NCI-H82 treated with DMSO at 0.1 percent for 48 hours (cell line): ENCODE measurements at regions not wholly inside any gene's neighbourhood (a gene's known extent, or its start where the extent isn't known, plus 50 kb on each side); places are given as distances from the start of the nearest gene placed in this dataset.

Source experiments
- DNase-seq: peaks from one replicate; lab custom pipeline; 2025; ENCODE audit not compliant: unreplicated experiment; lab: John Stamatoyannopoulos, UW

DNA sequence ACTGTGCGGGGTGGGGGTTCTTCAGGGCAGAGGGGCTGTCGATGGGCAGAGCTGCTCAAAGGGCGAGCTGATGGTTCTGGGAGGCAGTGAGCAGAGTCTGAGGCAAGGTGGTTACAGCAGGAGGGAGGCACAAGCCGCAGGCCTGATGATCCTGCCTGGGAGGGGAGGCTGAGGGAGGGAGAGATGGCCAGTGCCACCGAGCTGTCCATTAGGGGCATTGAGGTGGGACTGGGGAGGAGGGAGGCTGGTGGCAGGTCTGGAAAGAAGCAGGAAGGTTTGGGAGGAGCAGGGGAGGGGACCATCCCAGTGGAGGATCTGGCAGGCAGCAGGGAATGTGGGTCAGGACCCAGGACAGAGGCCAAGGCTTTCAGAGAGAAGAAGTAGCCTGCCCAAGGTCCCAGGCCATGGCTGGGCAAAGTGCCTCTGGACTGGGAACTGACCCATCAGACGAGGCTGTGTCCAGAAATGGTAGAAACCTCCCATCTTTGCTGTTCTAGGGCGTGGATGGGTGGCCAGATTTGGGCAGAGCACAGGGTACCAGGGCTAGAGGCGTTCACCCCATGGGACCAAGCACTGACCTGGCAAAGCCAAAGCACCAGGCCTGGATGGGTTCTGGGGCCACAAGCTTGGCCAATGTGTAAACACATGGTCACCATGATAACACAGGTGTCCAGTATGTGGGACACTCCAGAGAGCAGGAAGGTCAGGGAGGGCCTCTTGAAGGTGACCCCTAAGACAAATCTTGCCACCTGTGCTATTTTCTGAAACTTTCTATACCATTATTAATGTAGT lies 55.5 kb downstream of the INHBB start:
- no peak for DNase-seq

DNA sequence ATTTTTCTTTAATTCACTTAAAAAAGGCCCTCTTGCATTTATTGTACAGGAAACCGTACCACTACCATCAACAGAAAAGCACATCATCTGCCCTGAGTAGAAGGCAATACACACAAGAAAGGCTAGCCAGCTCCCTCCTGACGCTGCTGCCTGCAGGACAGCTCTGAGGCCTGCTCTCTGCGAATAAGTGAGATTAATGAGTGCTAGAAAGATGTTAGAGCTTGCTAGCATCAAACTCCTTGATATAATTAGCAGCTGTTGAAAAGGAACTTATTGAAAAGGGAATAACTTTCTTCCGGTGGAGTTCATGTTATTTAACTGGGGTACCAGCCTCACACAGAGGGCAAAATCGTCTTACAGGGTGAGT lies 56.1 kb downstream of the INHBB start:
- DNase-seq: no peak

DNA sequence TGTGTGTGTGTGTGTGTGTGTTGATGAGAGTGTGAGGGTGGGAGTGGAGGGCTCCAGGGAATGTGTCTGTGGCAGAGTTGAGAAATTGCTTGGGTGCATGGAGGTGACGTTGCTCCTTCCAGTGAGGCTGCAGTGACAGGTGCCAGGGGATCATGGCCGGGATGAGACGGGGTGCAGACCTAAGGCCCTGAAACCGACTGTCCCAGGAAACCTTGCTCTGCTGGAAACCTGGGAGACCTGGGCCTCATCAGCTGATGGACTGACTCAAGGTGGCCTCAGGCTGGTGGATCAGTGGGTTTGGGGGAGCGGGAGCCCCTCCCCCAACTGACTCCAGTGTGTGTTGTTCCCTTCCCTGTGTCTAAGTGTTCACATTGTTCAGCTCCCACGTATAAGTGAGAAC lies 56.6 kb downstream of the INHBB start:
- no peak for DNase-seq

DNA sequence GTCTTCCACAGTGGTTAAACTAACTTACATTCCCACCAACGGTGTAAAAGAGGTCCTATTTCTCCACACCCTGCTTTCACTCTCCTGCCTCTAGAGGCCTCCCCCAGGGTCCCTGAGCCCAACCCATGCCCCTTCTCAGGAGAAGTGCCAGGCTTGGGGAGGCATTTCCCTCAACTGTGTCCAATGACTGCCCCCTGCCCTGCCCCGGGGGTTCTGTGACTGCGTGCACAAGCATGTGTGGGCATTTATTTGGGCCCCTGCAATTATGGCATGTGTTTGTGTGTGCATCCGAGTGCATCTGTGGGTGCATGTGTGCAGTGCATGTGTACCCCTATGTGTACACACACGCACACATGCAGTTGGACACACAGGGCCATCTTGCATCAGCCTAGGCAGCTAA lies 57.3 kb downstream of the INHBB start:
- no peak for DNase-seq

DNA sequence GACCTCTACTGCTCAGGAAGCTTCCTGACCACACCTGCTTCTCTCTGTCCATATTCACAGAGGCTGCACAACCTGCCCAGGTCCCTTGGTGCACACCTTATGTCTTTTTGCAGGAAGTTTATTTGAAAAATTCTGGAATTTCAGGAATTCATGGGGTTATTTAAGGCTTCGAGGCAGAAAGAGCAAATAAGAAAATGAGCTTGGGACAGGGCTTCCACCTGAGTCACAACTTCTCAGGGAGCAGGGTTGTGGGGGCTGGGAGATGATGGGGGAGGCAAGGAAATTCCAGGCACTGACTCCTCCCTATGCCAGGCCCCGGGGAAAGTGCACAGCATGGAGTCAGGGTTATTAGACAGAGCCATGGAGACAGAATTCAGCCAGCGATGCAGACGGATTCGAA lies 57.7 kb downstream of the INHBB start:
- DNase-seq: no peak

DNA sequence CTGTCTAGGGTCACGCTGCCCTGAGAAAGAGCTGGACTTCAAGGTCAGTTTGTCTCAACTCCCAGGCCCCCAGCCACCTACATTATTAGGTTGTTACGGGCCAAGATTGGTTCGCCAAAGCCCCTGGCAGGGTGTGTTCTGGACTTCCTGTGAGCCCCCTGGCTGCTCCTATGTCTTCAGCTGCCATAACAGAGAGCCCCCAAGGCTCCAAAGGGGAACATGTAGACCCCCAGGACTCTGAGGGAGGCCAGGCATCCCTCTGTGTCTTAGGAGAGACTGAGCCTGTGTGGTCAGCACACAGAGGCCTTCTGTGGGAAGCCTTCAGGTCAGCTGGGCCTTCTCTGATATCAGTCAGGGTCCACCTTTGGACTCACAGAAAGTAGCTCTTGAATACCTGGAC lies 58.3 kb downstream of the INHBB start:
- DNase-seq: no peak

DNA sequence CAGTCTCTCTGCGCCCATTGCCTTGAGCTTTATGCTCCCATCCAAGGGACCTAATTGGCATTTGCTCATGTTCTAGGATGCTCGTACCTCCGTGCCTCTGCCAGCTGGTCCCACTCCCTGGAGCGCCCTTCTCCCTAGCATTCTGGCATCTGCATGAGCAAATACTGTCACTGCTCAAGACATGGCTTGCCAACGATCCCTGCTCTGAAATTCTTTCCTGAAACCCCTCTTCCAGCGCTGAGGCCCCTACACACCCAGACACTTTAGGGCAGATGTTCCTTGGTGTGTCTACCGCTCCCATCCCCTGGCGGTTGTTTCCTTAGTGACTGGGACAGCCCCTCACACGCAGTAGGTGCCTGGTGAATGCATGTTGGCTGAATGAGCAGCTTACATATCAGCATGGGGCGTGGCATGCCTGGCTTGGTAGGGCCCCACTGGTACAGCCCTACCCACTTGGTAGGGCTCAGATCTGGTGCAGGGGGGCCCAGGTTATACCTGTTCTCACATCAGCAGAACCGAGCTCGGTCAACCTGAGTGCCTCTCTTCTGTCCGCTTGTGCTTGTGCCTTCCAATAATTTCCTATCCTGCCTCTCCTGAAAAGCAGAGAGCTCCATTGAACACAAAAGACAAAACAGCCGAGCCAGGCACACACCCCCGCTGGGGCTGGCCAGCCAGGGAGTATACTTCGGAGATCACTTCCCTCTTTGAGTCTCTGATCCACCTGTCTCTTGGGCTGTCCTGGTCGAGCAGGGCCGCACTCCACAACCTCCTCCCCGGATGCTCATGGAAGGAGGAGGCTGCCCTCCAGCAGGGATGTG lies 59.2 kb downstream of the INHBB start:
- no peak for DNase-seq

DNA sequence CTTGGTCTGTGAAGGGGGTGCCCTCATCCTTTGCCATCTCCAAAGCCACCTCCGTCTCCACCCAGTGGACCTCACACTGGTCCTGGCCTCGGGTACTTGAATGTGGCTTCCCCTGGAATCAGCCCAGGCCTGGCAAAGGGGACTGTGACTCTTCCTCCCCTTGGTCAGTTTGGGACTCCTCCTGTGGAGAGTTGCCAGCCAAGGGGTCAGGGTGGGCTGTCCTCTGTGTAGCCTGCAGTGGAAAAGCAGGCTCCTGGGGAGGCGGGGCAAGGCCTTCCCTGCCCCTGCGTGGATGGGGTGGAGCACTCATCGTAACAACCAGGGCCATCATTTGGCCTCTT lies 59.8 kb downstream of the INHBB start:
- DNase-seq: no peak

DNA sequence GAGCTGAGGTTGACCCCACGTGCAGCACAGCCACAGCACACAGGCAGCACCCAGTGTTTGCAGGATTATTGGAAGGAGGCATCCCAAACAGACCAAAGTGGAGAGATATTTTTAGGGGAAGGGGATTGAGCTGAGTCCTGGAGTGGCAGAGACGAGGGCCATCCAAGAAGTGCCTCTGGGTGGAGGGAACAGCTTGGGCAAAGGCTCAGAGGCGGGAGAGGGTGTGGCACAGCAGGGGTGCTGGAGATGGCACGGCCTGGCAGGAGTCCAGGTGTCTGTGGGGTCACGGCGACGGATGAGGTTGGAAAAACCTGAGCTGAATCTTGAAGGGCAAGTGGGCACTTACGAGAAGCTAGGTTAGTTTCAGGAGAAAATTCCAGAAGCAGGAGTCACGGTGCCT lies 60.6 kb downstream of the INHBB start:
- no peak for DNase-seq

DNA sequence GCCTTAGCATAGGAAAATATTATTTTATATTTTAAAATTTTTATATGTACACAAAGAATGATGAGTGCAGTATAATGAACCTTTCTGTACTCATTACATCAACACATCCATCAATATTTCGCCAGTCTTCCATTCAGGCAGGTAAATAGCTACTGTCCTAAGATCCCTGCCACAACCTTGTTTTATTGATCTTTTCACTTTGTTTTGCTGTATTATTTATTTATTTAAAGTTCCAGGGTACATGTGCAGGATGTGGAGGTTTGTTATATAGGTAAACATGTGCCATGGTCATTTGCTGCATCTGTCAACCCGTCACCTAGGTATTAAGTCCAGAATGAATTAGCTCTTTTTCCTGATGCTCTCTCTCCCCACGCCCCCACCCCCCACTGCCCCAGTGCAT lies 64.6 kb downstream of the INHBB start:
- DNase-seq: no peak

DNA sequence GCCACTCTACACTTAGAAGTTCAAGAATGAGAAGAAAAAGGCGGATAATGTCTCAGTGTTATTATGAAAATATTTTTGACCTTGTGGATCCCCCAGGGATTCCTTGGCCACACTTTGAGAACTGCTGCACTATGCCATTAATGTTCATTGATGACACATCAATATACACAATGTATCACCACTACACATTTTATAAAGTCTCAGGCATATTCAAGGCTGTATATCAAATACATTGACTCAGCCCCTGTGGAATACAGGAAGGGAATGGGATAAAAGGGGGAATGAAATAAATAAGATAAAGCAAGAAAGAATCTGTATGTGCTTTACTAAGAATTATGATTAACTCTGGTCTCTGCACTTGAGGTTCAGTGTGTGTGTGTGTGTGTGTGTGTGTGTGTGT lies 69.1 kb downstream of the INHBB start:
- no peak for DNase-seq

DNA sequence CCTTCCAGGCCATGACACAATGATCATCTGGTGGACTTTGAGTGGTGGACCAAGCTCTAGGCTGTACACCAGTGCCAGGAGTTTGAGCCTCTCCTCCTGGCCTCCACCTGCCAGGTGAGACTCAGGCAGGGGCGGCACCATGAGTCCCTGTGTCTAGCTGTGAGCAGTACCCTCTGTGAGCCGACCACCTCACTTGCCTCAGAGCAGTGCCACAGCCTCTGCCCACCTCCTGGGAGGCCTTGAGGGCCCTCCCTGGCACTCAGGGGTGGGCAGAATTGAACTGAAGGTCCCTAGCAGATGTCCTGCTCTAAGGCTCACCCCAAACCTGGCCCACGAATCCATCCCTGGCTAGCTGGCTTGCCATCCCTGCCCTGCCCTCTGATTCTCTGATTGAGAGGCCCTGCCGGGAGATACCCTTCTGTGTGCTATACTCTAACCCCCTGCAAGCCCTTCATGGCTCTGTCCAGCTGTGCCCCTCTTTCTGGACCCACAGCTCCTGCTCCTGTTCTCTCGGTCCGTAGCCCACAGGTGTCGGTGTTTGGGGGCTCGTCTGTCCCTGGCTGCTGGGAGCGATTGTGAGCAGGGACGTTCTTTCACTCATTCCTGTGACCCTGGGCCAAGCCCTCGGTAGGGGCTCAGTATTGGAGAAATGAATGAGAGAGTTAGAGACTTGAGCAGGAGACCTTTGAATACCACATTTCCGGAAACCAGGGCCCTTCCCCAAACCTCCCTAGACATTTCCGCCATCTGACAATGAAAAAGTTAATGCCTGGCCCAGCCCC lies 70.0 kb downstream of the INHBB start:
- no peak for DNase-seq

DNA sequence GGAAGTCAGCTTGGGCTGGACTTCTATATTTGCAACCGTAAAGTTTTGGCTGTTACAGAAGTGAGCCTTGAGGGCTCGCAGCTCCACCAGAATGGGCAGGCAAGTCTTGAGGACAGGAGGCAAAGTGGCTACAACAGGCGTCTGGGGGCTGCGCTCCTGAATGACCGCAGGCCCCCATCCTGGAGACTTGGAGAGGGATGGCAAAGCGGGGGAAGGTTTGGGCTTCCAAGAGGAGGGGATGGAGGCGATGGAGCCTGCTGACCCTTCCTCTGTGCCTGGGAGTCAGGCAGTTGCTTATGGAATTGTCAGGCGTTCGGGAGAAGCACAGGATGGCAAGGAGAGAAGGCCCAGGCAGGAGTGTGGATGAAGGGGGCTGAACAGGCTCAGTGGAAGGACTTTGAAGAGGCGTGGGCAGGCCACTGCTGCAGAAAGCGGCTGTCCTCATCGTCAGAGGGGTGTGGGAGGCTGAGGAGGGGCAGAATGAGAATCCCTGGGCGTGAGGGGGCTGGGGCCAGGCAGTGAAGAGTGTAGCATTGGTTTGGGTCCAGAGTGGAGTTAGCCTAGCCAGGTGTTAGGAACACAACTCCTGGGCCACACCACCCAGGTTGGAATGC lies 72.3 kb downstream of the INHBB start:
- no peak for DNase-seq

DNA sequence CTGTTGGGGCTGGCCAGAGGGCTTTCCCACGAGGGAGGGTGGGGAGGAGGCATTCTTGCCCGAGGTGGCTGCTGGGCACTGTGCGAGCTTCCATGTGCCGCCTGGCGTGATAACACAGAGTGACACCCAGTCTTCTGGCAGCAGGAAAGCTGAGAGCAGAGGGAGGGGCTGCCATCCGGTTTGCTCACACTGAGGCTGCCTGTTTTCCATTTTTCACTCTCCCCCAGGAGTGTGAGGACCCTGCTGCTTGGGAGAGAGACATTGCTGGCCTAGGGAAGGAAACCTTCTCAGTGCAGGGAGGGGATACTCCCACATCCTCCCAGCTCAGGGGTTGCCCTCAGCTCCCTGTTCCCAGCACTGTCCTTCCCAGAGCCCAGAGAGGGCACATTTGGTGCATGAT lies 73.1 kb downstream of the INHBB start:
- no peak for DNase-seq

DNA sequence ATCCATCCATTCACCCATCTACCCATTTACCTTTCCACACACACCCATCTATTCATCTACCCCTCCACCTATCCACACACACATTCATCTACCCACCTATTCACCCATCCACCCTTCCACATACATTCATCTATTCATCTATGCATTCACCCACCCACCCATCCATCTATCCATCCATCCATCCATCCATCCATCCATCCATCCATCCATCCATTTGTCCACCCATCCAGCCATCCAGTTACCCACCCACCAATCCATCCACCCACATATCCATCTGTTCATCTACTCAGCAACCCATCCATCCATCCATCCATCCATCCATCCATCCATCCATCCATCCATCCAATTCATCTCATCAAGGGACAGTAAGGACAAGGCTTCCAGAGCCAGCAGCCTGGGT lies 74.0 kb downstream of the INHBB start:
- no peak for DNase-seq

DNA sequence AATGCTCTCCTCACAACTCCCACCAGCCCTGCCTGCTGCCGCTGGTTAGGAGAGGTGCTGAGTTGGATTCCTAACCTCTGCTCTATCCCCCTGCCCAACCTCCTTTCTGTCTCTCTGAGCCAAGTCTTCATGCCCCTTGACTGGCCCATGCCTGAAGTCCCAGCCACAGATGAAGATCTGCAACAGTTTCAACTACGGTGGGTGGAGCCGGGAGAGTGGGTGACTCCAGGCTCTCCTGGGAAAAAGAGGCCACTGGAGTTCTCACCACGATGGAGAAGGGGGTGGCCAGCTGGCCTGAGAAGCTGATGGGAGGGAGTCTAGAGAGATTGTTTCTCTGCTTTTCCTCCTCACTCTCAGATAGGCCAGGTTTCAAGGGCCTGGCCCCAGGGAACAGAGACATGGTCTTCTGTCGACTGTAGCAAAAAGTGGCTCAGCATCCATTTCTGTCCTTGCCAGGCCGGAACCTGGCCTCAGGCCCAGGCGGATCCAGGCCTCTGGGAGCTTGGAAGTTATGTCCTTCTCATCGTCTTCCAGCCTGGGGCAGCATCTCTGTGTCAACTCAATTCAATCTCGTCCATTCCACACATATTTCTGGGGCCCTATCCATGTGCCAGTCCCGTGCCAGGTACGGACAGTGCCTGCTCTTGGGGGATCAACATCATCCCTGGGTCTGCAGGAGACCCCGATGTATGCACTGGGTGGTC lies 75.3 kb downstream of the INHBB start:
- DNase-seq: no peak

DNA sequence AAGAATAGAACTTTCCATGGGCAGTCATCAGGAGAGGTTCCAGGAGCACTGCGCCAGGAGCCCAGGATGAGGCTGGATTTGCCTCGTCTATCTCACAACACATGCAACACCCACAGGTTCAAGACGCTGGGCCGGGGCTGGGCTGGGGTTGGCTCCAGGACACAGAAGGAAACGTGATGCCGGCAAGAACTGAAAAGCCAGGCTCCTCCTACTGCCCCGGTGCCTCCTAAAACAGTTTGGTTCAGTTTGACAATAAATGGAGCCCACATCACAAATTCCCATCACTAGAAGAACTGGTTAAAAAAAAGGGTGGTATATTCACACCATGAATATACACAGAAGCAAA lies 75.9 kb downstream of the INHBB start:
- DNase-seq: no peak

DNA sequence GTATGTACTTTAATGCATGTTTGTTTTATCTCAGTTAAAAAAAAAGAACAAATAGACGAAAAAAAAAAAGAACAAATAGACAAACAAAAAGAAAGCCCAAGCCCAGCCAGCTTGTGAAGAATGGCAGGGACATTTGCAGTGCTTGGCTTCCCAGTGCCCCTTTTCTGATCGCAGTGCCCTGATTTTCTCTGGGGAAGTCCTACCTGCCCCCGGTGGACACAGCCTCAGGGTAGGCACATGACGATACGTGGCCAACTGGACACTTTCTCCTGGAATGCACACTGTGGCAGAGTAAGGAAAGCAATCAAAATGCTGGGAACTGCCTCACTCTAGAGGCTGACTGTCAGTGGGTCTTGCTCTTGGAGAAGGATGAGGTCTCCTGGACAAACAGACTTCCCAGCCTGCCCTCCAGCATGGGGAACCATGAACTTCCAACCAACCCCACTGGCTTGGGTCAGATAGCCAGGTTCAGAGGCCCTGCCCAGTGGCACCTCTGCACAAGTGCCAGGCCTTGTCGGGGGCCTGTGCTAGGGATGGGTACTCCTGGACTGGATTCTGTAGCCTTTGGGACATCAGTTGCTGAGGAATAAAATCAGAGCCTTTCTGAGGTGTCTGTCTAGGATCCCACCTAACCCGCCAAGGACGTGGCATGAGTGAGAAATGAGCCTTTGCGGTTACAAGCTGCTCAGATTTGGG lies 76.7 kb downstream of the INHBB start:
- no peak for DNase-seq

DNA sequence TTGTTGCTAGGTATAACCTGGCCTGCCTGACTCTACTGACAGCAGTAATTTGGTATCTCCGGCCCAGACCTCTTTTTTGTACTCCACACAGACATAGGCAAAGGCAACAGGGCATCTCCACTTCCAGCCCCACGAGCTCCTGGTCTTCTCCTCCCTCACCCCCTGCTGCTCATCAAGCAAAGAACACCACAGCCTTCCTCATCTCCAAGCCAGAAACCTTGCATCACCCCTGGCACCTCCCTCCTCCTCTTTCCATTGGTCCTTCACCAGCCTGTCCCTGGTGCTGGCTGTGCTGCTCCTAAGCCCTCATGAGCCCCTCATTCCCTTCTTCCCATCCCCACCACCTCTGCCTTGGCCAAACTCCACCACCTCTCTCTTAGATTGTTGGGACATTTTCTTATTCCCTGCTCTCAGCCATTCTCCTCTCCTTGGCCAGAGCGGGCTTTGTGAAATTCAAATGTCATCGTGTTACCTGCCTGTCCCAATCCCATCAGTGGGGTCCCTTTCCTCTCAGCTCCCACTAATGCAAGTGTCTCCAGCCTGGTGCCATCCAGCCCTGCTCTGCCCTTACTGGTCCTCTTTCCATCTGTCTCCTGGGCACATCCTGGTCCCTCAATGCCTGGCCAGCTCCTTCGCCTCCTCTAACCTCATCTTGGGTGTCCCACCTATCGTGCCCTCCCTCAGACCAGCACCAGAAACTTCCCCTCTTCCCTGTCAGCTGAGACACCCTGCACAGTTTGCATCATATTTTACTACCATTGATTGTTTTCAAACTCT lies 77.4 kb downstream of the INHBB start:
- DNase-seq: no peak
